GM10248 (cell line): ENCODE measurements at regions not wholly inside any gene's neighbourhood (a gene's known extent, or its start where the extent isn't known, plus 50 kb on each side); places are given as distances from the start of the nearest gene placed in this dataset.

Experiments used
- CTCF ChIA-PET: fragments of 300-600 bp; sonication (Branson Sonifier 250); formaldehyde crosslinking; extraction: SDS; loops from one replicate; lab custom pipeline; 2021; ENCODE audit warnings: antibody characterized with exemption; lab: Yijun Ruan, JAX
- POLR2A ChIA-PET: fragments of 350-650 bp; sonication (Branson Sonifier 250); formaldehyde crosslinking; extraction: SDS; loops from one replicate; lab custom pipeline; 2020; ENCODE audit warnings: antibody characterized with exemption; lab: Yijun Ruan, JAX
- DNase-seq: peaks from one replicate; pipeline ENCODE4 v3.0.0; 2012; ENCODE audit errors: extremely low spot score
- CTCF ChIP-seq: IDR thresholded peaks from 2 replicates; pipeline ENCODE4 v1.5.1; 2012; ENCODE audit warnings: mild to moderate bottlenecking, low read depth; ENCODE audit errors: extremely low read depth, missing control alignments, control extremely low read depth

GRCh38 chr2:149908726-149909683, 321.4 kb upstream of the MMADHC start:
- DNase-seq, result no peak
- POLR2A ChIA-PET, result no interaction called here
- TF ChIP-seq CTCF, result no peak
- CTCF ChIA-PET, result no interaction called here

GRCh38 chr2:149906886-149907285, 319.3 kb upstream of the MMADHC start:
- ChIA-PET CTCF (no interaction called here), POLR2A (no interaction called here)
- DNase-seq, result no peak
- TF ChIP-seq CTCF, result no peak

DNA sequence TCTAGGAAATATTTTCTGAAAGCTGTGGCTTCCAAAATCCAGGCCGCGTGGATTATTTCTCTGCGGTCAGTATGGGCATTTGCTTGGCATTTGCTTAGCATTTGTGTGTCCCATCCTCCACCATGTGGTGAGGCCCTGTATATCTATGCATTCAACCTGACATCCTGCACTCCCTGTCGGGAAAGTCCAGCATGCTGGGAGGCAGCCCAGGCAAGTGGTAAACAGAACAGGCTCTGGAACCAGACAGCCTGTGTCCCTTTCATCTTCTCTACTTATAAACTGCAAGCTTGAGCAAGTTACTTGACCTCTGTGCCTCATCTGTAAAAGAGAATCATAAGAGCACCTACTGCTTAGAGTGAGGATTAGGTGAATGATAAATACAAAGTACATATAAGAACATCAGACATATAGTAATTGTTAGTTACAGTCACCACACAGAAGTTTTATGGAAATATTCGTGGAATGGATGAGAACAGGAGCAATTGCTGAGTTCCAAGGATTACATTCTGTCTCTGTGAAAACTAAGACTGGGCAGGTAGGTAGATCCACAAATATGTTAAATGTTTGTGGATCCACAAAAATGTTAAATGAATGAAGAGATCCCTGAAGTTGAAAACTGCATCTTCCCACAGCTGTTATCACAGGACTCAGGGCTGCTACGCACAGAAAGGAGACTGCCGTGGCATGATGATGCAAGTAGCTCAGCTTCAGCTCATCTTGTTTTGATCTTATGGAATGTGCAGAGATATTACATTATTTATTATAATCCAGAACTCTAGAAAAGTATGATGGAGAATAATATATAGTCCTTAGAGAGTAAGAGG, 317.0 kb upstream of the MMADHC start:
- no peak for DNase-seq
- ChIA-PET POLR2A (no interaction called here), CTCF (no interaction called here)
- no peak for TF ChIP-seq CTCF

GRCh38 chr2:149903626-149904025, 316.1 kb upstream of the MMADHC start:
- no peak for DNase-seq
- TF ChIP-seq CTCF, result no peak
- ChIA-PET POLR2A (no interaction called here), CTCF (no interaction called here)

DNA sequence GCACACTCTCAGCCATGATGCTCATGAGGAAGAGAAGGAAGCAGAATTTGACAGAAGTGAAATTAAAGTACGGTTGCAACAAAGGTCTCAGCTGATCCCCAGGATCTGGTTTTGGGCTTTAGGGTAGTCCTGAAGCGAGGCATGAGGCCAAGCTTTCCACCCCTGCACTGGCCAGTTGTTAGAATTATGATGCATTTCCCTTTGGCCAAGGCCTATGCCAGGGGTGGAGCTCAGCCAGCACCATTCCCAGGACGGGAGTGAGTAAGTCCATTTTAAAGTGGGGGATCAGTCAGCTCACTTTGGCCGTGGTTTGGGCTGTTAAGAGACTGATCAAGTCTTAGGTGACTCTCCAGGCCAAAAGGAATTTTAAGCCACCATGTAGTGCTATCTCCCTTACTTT, 314.5 kb upstream of the MMADHC start:
- ChIA-PET POLR2A (no interaction called here), CTCF (no interaction called here)
- DNase-seq, result no peak
- no peak for TF ChIP-seq CTCF

- ChIA-PET POLR2A (no interaction called here), CTCF (no interaction called here)
- no peak for DNase-seq
- TF ChIP-seq CTCF, result no peak
Observed at GRCh38 chr2:149901231-149901859, 313.8 kb upstream of the MMADHC start.
